Ammon's horn (tissue), 1 donor: ENCODE measurements at regions not wholly inside any gene's neighbourhood (a gene's known extent, or its start where the extent isn't known, plus 50 kb on each side); places are given as distances from the start of the nearest gene placed in this dataset.
"Not testable (repeated sequence)": the region's sequence is repeated elsewhere in the genome, so short reads cannot be mapped to it uniquely, and the experiment has no call there.

ENCODE experiments used
- DNase-seq: peaks from one replicate; pipeline ENCODE4 v3.0.0-alpha.2; 2016; ENCODE audit warnings: low spot score

DNA sequence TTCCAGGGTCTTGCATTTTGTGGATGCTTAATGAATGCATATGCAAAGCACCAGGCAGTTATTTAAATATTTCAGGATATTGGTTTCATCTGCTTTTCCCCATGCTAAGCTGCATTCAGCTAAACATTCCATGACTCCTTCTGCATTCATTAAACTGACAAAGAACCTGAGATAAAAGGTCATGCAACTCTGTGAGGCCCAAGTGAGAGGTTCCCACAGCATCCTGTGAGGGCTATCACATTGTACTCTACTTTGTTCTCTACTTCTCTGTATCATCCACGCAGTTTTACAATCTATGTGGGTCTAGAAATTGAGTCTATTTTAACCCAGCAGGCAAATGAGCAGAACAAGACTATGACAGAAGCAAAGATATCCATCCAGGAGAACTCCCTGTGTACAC, 86.4 kb upstream of the PRSS16 start:
- DNase-seq = no peak

- DNase-seq = no peak
These were observed 85.9 kb upstream of the PRSS16 start for GRCh38 chr6:27161603-27161945.

GRCh38 chr6:27161946-27162603, 85.4 kb upstream of the PRSS16 start:
- peak; percentile 18 for DNase-seq

- DNase-seq = no peak
These were observed 83.7 kb upstream of the PRSS16 start for GRCh38 chr6:27163834-27164233.

- no peak for DNase-seq
These were observed 79.4 kb upstream of the PRSS16 start for GRCh38 chr6:27168108-27168507.

GRCh38 chr6:27168586-27169443, 78.7 kb upstream of the PRSS16 start:
- DNase-seq = no peak

DNA sequence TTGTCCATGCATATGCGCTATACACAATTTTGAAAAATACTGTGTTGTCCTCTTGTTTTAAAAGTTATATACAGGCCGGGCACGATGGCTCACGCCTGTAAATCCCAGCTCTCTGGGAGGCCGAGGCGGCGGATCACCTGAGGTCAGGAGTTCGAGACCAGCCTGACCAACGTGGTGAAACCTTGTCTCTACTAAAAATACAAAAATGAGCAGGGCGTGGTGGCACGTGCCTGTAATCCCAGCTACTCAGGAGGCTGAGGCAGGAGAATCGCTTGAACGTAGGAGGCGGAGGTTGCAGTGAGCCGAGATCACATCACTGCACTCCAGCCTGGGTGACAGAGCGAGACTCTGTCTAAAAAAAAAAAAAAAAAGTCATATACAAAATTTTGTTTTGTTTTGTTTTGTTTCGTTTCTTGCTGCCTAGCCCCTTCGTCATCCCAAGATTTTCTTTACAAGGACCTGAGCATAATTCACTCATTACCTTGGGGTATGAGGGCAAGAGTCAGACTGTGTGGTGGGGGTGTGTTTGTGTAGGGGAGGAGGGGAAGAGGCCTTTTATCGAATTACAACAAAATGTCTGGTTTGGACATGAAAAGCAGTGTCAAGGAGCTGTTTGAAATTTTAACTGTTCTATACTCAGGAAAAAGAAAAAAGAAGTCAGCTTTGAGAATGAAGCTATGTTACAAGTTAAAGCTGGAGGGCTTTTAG, 74.8 kb upstream of the PRSS16 start:
- not testable (repeated sequence) for DNase-seq

GRCh38 chr6:27173232-27173601, 74.3 kb upstream of the PRSS16 start:
- not testable (repeated sequence) for DNase-seq

DNA sequence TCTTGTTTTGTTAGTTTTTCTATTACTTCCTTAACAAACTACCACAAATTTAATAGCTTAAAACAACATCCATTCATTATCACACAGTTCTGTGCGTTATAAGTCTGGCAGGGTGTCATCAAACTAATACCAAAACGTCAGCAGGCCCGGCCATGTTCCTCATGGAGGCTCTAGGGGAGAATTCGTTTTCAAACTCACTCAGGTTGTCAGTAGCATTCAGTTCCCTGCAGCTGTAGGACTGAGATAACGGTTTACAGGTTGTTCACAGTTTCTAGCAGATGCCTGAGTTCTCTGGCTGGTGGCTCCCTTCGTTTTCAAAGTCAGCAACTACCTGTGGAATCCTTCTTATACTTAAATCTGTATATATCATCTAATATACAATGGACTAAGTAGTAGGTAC, 72.5 kb upstream of the PRSS16 start:
- DNase-seq = no peak

DNA sequence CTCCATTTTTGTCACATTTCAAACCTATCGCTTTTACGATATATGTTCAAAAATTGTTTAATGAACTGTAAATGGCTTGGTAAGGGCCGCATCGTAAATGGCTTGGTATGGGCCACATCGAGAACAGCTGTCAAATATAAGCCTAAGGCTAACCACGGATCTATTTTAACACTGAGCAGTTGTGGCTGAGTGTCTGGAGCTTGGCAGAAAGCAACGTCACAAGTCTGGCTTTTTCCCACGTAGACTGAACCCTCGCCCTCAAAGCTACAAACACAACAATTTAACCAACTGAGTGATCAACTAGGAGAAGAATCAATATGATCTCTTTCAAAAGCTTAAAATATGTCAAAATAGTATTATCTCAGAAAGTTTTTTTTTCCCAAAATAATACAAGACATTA, 71.4 kb upstream of the PRSS16 start:
- DNase-seq = no peak

- DNase-seq = peak; percentile 45
These were observed 70.7 kb upstream of the PRSS16 start for GRCh38 chr6:27176523-27177484.

GRCh38 chr6:27177485-27178406, 69.8 kb upstream of the PRSS16 start:
- peak; percentile 83 for DNase-seq

DNA sequence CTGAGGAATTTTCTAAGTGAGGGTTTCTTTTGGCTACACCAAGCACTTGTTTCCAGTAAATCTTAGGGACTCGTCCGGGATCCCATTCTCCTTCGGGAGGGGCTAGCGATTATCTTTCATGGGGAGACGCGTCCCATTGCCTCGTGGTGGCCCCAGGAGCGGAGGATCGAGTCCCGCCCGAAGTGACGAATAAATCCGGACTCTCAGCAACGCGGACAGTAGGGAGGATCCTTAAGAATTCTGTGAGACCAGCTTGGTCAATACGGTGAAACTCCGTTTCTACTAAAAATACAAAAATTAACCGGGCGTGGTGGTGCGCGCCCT, 69.1 kb upstream of the PRSS16 start:
- no peak for DNase-seq

DNA sequence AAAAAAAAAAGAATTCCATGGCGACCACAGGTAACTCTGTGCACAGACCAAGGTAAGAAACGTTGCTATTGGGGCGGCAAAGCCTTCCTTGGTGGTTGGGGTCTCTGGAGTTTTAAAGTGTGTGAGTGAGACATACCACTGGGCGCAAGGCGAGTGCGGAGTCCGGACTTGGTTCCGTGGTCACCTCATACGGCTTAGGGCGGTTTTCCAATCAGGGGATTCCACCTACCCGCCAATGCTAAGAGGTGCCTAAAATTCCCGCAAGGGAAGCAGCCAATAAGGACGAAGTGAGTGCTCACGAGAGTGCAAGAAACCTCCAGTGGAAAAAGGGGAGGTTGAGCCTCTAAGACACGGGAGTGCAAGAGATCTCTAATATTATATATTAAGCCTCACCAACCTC, 68.6 kb upstream of the PRSS16 start:
- DNase-seq = no peak

DNA sequence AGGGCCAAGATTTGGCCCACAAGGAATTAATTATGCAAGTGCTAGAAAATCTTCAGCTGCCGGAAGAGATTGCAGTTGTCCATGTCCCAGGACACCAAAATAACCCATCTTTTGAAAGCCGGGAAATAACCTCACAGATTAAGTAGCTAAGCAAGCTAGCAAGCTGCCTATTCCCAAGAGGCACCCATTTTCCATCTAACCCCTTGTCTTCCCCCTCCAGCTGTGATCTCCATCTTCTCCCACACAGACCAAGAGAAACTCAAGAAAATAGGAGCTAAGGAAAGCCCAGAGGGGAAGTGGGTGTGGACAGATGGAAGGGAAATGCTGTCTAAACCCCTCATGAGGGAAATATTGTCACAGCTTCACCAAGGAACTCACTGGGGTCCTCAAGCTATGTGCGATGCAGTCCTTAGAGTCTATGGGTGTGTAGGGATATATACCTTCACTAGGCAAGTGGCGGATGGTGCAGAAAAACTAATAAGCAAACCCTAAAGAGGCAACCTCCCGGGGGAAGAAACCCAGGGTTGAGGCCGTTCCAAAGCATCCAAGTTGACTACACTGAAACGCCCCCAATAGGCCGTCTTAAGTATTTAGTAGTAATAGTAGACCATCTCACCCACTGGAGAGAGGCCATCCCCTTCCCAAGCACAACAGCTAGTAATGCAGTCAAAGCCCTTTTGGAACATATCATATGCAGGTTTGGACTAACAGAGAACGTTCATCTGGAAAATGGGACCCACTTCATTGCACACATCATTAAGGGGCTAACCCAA, 64.3 kb upstream of the PRSS16 start:
- no peak for DNase-seq

DNA sequence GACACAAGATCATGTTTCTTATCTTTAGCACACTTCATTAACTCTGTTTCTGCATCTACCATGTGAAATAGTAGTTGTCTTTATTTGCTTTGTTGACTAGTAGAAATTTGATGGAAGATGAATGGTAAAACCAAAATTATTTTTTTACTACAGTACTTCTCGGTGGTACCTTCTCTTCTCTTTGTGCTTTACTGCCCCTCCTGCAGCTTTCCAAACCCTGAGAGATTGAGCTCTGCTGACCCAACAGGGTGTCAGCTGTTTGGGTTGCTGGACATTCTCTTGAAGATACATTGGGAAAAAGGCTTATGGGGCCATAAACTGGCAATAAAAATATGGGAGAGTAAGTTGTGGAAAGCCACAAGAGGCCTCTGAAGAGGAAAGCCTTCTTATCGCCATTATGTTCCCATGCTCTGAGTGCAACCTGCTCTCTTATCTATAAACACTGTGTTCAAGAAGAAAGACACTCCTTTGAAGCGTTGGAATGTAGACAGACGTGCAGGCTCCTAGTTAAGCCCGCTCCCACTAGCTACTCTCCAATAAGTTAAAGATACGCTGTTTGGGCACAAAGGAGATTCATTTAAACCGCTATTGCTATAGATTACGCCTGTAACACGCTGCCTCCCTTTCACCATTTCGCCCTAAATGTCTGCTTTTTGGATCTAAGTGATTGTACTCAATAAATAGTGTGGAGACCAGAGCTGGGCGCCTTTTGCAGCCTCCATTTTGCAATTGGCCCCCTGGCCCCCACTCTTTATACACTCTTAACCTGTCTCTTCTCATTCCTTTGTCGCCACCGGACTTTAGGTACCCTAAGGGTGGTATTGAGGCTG, 60.1 kb upstream of the PRSS16 start:
- DNase-seq = no peak

- peak; percentile 15 for DNase-seq
These were observed 59.2 kb upstream of the PRSS16 start for GRCh38 chr6:27188061-27188884.

DNA sequence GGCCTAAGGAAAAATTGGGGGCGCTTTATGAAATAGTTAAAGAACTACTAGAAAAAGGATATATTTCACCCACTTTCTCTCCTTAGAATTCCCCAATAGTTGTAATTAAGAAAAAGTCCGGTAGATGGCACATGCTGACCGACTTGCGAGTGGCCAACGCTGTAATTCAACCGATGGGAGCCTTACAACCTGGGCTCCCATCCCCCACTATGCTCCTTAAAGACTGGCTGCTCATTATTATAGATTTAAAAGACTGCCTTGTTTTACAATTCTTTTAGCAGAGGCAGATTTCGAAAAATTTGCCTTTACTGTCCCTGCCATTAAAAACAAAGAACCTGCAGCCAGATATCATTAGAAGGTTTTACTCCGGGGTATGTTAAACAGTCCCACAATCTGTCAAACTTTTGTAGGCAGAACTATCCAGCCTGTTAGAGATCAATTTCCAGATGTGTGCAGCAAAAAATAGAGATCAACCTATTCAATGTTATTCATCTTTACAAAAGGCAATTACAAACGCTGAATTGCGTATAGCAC, 58.5 kb upstream of the PRSS16 start:
- DNase-seq = peak; percentile 74
